Esophagus squamous epithelium (tissue), 4 donors: ENCODE measurements at regions not wholly inside any gene's neighbourhood (a gene's known extent, or its start where the extent isn't known, plus 50 kb on each side); places are given as distances from the start of the nearest gene placed in this dataset.

Source experiments
- CTCF ChIP-seq, 6 experiments: fragments of 450-650 bp in 4 of 6; fragments of 200-600 bp in 2 of 6; sonication (generic) in 2 of 6; IDR thresholded peaks; one replicate each; pipeline ENCODE4 v1.5.1; 2016 to 2019; ENCODE audit warnings: antibody characterized with exemption in 6 of 6, mild to moderate bottlenecking in 4 of 6, moderate library complexity in 4 of 6
- POLR2A ChIP-seq, 4 donors: fragments of 450-650 bp; IDR thresholded peaks; one replicate each; pipeline ENCODE4 v1.6.1; 2017; ENCODE audit warnings: antibody characterized with exemption in 4 of 4, mild to moderate bottlenecking in 4 of 4, moderate library complexity in 3 of 4

- TF ChIP-seq POLR2A (IDR thresholded peaks at IDR 0.05): no peak
- no peak for TF ChIP-seq CTCF (IDR thresholded peaks at IDR 0.05)
These were observed 663.7 kb upstream of the LRATD1 start for GRCh38 chr2:13968811-13969210.
